ENCODE measurements at regions not wholly inside any gene's neighbourhood (a gene's known extent, or its start where the extent isn't known, plus 50 kb on each side); places are given as distances from the start of the nearest gene placed in this dataset.
"Not testable (repeated sequence)": the region's sequence is repeated elsewhere in the genome, so short reads cannot be mapped to it uniquely, and the experiment has no call there.

DNA sequence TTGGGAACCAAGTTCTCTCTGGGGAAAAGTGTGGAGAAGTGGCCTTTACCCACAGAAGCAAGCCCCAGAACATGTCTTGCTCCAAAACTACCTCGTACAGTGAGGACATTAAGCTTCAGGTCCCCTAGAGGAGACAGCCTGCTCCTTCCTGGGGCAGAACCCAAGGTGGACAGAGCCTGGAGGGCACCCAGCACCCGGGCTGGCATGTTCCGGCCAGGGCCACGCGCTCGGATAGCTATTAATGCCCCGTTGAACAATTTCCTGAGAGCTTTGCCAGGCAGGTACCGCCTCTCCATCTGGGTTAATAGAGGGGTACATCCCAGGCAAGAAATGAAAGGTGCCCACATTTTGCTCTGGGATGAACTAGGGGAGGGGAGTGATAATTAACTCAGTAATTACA lies 169.0 kb upstream of the GRK3 start:
- no peak for DNase-seq (ENCODE audit: low spot score)

GRCh38 chr22:25395915-25396314 lies 168.6 kb upstream of the GRK3 start:
- no peak for DNase-seq (ENCODE audit: low spot score)

- DNase-seq (ENCODE audit: low spot score) = no peak
Measured at GRCh38 chr22:25396615-25397200, 167.8 kb upstream of the GRK3 start.

GRCh38 chr22:25397616-25398015 lies 166.9 kb upstream of the GRK3 start:
- no peak for DNase-seq (ENCODE audit: low spot score)

GRCh38 chr22:25398591-25399062 lies 165.8 kb upstream of the GRK3 start:
- DNase-seq (ENCODE audit: low spot score) = not testable (repeated sequence)

GRCh38 chr22:25399649-25400151 lies 164.8 kb upstream of the GRK3 start:
- DNase-seq (ENCODE audit: low spot score) = no peak

DNA sequence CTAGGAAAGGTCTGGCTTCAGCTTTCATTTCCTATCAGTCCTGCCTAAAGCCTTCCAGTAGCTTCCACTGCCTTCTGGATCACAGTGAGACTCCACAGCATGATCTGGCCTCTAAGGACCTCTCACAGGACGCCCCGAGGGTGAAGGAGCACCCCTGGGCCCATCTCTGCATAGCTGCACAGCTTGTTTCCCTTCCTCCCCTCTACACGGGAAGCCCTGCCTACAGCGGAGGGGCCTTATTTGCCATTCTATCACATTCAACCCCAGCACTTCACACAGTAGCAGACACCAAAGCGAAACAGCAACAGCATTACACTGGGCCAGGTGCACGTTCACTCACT lies 162.3 kb upstream of the GRK3 start:
- DNase-seq (ENCODE audit: low spot score) = no peak

GRCh38 chr22:25402501-25403283 lies 161.8 kb upstream of the GRK3 start:
- no peak for DNase-seq (ENCODE audit: low spot score)

DNA sequence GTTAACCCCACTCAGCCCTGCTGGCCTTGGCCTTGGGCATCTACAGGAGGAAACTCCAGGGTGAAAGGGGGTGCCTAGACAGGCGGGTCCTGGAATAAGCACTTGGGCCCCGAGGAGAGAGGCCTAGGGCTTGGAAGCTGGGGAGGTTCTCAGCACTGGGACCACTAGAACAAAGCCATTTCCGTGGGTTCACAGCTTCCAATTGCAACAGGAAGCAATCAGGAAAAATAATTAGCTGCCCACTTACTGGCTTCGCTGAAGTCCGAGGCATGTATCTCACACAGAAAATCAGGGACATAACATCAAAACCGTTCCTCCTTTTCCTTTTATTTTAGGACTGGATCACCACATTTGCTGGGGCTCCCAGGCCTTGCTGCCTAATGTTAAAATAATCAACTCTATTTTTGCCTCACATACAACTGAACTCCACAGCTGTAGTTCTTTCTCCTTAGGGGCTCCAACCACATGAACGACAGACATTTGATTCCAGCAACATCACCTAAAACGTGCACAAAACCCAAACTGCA lies 161.1 kb upstream of the GRK3 start:
- DNase-seq (ENCODE audit: low spot score) = no peak

DNA sequence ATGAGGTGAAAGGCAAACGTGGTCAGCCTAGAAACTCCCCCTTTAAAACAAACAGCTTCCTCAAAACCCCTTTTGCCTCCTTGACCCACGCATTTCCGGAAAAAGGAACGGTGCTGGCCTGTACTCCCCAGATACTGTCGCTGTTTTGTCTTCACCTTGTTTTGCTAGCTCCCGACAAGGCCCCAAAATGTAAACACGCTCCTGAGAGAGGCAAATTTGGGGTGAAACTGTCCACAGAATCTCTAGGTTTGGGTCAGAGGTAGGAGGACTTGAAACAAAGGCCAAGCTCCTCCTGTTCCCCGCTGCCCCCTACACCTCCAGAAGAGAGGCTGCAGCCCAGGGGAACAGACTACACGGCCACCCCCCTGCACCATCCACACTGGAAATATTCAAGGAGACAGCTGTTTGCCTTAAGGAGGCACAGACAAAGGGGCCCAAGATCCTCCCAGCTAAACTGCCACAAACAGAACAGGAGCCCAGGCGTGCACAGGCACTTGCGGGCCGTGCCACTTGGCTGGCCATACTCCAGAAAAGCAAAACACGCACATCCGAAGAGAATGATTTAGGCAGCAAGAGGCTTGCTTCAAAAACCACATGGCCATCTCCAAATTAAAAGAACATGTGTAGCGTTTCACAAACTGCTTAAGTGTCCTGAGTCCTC lies 160.5 kb upstream of the GRK3 start:
- DNase-seq (ENCODE audit: low spot score) = no peak

- no peak for DNase-seq (ENCODE audit: low spot score)
Measured at GRCh38 chr22:25404556-25404927, 159.9 kb upstream of the GRK3 start.

GRCh38 chr22:25404928-25405816 lies 159.3 kb upstream of the GRK3 start:
- DNase-seq (ENCODE audit: low spot score) = peak; percentile 72

DNA sequence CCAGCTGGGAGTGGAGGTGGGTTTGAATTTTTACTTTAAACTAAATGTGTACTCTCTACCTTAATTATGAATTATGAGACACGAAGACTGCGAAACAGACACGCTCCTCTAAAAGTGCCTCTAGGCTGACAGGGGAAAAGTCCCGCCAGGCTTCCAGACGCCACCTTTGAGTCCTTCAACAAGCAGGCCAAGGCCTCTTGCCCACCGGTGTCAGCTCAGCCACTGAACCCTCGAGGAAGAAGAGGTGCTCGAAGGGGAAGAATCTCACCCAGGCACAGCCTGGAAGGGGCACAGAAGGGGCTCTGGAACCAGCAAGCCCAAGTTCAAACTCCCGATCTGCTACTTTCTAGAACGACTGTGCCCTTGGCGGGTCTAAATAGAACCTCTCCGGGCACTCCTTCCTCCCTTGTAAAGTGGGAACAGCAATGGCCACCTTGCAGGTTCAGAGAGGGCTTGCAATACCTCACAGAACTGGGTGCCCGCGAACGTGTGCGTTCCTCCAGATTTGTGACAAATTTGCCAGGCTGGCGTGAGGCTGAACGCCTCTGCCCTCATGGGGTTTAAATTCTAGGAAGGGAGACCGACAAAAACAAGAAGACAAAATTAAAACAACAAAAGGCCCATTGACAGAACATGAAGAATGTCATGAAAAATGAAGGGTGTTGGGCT lies 158.5 kb upstream of the GRK3 start:
- no peak for DNase-seq (ENCODE audit: low spot score)

DNA sequence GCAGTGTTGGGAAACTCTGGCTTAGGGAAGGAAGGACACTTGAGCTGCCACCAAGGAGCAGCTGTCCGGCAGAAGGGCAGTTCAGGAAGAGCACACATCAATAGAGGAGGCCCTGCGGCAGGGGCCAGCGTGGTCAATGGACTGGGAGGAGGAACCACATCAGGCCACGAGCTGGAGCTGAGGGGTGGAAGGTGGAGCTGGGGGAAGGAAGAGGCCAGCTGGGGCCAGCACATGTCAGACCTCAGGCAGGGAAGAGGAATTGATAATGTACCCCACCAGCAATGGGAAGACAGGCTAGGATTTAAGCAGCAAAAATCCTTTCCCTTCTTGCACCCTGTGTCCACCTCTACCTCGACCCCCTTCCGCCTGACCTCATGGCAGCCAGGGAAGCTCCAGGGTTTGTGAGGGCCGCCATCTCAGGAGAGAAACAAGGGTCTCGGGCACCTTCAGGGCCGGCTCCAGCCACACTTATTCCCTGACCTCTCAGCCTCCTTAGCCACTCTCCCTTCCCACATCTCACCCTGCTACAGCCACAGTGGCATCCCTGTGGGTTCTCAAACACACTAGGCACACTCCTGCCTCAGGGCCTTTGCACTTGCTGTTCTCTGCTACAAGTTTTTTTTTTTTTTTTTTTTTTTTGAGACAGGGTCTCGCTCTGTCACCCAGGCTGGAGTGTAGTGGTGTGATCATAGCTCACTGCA lies 157.8 kb upstream of the GRK3 start:
- no peak for DNase-seq (ENCODE audit: low spot score)

DNA sequence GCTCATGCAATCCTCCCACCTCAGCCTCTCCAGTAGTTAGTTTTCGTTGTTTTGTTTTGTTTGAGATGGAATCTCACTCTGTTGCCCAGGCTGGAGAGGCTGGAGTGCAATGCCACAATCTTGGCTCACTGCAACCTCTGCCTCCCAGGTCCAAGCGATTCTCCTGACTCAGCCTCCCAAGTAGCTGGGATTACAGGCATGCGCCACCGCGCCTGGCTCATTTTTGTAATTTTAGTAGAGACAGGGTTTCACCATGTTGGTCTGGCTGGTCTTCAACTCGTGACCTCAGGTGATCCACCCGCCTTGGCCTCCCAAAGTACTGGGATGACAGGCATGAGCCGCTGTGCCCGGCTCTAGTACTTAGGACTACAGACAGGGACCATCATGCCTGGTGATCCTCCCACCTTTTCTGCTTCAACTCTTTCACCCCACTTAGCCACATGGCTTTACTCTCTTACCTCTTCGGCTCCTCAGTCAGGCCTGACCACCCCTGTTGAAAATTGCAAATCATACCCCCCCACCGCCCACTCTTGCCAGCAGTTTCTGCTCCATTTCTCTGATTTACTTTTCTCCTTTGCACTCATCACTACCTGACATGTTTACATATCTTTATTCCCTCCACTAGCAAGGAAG lies 157.1 kb upstream of the GRK3 start:
- no peak for DNase-seq (ENCODE audit: low spot score)

DNA sequence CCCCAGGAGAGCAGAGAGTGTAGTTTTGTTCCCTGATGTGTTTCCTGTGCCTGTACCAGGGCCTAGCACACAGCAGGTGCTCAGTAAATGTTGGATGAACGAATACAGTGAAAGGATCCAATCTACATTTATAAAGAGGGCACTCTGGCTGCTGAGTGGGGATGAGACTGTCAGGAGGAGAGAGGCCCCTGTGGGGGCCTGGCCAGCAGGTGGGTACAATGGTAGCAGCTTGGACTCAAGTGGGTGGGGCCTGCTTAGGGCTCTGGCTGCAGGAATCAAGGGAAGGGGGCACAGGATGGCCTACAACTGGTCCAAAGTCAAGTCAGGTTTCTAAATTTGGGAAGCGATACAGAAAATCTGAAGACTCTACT lies 156.6 kb upstream of the GRK3 start:
- no peak for DNase-seq (ENCODE audit: low spot score)

- no peak for DNase-seq (ENCODE audit: low spot score)
Measured at GRCh38 chr22:25409240-25409639, 155.2 kb upstream of the GRK3 start.

GRCh38 chr22:25410849-25411248 lies 153.6 kb upstream of the GRK3 start:
- no peak for DNase-seq (ENCODE audit: low spot score)

DNA sequence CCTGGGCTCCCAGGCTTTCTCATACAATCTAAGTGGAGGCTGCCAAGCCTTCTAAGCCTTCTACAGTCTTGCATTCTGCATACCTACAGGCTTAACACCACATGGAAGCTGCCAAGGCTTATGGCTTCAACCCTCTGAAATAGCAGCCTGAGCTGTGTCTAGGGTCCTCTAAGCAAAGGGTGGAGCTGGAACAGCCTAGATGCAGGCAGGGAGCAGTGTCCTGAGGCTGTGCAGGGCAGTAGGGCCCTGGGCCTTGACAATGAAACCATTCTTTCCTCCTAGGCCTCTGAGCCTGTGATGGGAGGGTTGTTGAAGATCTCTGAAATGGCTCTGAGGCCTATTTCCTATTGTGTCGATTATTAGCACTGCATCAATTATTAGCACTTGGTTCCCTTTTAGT lies 150.9 kb upstream of the GRK3 start:
- no peak for DNase-seq (ENCODE audit: low spot score)

GRCh38 chr22:25415731-25416130 lies 148.7 kb upstream of the GRK3 start:
- DNase-seq (ENCODE audit: low spot score) = not testable (repeated sequence)

All from mucosa of gallbladder (tissue), 1 donor.